Left ventricle myocardium superior (tissue), 1 donor: ENCODE measurements at regions not wholly inside any gene's neighbourhood (a gene's known extent, or its start where the extent isn't known, plus 50 kb on each side); places are given as distances from the start of the nearest gene placed in this dataset.

Experiments
- ATAC-seq: fragments of 200-7000 bp; cut with Tn5 transposase; one replicate; pipeline ENCODE4 v1.9.1; 2020; ENCODE audit warnings: mild to moderate bottlenecking, moderate library complexity
- DNase-seq: peaks from one replicate; pipeline ENCODE4 v3.0.0-alpha.2; 2020
- intact Hi-C: fragments of 100-400 bp; cut with micrococcal nuclease; formaldehyde crosslinking; loops from one replicate; pipeline ENCODE4 v1.11.0; 2022
- donor health status: DM: no; HTN: yes; CAD: no; lungs with severe emphysema.

DNA sequence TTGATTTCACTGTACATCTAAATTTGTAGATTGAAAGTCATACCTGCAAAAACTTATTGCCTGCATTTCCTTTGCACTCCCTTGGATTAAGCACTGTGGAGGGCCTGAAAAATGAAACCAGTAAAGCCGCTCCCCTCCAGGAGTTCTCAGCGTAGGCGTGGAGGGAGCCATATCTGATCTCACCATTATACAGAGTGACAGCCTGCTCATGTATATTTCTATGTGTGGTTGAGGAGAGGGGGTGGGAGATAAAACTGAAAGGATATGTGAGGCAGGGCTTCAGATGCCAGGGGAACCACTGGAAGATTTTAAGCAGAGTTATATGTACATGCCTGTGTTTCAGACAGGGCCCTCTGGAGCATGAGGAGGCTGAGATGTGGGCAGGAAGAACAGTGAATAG lies 303.0 kb downstream of the MSX2 start:
- intact Hi-C loops, result no loop called here
- DNase-seq (no peak), ATAC-seq (no peak)

DNA sequence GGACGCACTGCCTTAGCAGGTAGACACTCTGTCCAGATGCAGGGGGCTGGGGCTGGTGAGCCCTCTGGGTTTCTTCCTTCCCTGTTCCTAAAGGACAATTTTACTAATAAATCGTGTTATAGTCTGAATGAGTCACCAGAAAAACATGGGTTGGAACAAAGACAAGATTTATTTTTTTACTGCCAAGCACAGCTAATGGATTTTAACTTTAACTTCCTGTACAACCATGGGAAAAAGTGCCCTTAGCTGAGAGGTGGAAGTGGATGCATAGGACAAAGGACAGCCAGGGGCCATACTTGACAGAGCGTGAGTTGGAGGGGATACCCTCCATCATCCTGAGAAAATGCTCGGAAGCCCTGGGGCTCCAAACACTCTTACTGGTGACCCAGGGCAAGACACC lies 300.7 kb downstream of the MSX2 start:
- ATAC-seq, result no peak
- intact Hi-C loops, result no loop called here
- DNase-seq, result no peak

DNA sequence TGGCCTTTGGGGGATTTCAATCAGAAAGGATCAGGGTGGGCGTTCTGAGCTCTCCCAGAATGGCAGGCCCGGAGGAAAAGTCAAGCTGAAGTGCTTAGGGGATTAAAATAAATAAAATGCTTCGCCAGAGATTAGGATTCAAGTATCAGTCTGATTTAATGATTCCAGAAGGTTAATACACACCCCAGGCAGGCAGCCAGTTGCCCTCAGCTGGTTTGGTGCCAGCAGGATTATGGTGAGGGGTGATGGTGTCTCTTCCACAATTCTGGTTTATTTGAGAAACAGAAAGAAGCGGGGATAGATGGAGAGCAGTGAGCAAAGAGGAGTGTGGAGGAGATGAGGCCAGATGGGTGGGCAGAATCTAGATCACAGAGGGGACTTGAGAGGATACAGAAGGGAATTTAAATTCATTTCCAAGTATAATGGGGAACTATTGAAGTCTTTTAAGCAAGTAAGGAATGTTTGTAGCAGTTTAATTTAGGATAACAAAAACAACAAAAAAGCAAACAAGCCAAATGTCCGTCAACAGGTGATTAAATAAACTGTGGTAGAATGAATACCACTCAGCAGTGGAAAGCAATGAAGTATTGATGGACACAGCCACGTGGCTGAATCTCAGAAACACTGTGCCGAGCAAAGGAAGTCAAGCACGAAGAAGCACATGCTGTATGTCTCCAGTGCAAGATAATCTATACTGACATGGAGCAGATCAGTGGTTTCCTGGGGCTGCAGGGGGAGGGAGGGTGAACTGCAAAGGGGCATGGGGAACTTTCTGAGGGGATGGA lies 297.7 kb downstream of the MSX2 start:
- intact Hi-C loops, result no loop called here
- ATAC-seq (no peak), DNase-seq (no peak)

DNA sequence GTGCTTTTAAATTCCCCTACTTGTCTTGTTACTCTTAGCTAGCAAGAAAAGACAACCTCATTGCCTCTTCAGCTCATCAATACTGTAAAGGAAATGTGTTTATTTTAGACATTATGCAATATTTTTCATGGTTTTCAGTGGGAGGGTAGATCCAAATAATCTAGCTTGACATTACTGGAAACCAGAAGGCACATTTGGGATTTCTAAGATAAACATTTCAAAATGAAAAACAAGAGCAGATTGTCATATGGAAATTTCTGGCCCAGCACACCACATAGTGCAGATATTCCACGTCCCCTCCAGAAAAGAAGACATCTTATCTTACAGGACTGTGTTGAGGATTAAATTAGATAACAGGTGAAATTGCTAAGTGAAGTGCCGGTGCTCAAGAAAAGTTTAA lies 296.9 kb downstream of the MSX2 start:
- ATAC-seq (no peak), DNase-seq (no peak)
- intact Hi-C loops, result no loop called here

DNA sequence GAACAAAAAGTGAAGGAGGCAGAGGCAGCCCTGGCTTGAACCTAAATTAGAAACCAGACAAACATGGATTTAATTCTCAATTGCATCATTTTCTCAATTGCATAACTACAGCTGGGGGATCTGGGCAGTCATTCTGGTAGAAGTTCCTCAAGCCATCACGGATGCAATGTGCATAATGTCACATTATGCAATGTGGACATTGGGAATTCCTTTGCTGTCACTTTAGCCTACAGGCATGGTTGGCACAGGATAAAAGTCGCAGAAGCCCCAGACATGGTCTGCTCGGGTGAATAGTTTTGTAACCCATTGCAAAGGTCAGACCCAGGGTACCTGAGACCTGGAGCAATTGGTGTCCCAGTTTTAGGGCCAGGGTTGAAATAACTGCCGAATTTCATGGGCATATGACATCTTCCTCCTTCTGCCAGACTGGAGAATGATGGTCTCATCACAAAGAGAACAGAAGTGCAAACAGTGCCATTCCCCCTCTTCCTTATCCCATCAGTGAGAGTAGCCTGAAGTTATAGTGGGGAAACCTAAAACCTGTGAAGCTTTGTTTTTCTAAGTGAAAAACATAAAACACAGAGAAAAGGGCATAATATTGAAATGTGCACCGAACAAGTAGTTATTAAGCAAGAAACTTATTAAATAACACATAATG lies 290.8 kb downstream of the MSX2 start:
- DNase-seq (no peak), ATAC-seq (peak; percentile 73)
- intact Hi-C loops, result no loop called here

DNA sequence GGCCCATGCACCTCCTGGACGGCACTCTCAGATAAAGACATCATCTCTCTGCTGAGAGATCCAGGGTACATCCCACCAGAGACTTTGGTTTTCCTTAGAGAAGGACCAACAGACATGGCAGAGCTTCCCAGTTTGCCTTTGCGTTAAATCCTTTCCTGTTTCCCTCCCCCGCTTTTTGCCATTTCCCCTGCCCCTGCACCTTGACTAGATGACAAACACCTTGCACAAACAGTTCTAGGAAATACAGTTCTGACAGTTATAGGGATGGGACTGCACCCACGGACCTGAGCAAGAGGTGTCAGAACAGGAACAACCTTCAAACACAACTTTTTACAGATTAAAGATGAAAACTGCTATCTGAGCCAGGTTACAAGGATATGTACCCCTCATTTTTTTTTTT lies 288.9 kb downstream of the MSX2 start:
- ATAC-seq, result no peak
- intact Hi-C loops, result no loop called here
- DNase-seq, result no peak

DNA sequence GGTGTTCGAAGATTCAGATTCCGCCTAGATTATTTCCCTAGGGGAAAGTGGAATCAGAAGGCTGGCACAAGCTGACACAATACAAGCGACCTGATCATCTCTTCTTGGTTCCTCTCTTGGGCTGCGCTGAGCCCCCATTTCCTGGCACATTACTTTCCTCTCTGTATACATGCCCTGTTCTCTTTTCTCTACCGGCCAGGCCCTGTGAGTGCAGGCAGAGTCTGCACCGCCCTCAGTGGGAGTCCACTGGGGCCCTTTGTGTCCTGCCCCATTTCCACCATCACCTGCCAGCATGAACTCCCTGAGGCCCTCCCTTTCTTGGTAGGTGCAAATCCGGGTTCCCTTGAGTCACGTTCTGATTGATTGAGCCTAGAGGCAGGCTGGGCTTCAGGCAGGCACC lies 287.9 kb downstream of the MSX2 start:
- no peak for ATAC-seq
- no peak for DNase-seq
- intact Hi-C loops, result no loop called here

DNA sequence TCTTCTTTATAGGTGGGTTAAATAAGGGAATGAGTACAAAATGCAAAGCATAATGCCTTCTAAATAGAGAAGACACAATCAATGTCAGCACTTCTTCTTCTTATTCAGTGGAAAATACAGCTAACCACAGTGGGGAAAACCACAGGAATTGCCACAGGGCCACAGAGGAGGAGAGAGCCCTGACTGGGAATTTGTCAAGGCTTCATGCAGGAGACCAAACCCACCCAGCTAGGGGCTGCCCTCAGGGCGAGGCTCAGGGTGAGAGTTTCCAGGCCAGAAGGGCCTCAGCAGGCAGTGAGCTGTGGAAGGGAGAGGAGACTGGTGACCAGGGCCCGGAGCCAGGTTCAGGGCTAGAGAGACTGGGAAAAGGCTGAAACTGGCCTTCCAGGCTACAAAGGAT lies 279.1 kb downstream of the MSX2 start:
- DNase-seq (no peak), ATAC-seq (no peak)
- intact Hi-C loops, result no loop called here

DNA sequence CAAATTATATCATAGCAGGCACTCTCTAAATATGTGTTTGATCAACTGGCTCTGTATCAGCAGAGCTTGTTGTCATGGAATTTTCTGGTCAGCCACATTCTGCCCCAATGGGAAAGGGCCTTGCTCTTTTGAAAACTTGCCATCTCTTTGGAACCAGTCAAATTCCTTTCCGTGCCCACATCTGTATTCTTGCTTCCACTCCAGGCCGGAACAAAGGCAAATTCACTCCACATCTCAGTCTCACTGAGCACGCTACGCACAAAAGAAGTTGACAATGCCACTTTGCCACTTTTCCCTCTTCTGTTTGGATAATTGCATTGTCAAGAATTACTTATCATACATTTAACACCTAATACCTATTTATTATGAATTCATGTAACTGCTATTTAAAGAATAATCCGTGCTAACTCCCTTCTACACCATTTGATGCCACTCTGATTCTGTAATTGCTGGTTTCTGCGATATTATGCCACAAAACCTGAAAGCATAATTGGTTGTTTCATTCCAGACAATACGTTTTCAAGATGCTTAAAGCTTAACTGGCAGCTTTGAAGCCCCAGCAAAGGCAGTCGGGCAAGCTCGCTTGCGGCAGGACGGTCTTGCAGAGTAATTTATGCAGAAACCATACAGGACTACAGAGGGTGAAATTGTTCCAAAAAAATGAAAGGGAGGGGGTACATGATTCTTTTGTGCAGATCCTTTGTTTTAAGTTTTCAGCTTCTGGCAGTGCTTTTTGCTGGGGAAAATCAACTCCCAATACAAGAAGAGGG lies 277.7 kb downstream of the MSX2 start:
- ATAC-seq, result no peak
- DNase-seq, result no peak

DNA sequence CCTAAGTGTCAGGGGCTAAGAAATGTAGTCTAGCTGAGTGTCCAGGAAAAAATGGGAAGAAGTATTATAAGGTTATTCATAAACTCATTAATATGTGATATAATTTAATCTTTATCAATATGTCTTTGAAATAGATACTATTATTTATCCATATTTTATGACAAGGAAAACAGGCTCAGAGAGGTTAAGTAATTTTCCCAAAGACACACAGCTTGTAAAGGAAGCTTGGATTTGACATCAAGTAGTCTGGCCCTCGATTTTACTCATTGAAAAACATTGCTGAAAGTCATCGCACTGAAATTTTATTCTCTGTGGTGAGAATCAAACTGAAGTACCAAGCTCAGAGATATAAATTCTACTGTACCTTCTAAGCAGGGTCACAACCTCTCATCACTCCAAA lies 276.9 kb downstream of the MSX2 start:
- no peak for DNase-seq
- ATAC-seq, result no peak
- intact Hi-C loops, result no loop called here

More for the DNA sequence above, 277.7 kb downstream of the MSX2 start:
- intact Hi-C loops, result no loop called here

DNA sequence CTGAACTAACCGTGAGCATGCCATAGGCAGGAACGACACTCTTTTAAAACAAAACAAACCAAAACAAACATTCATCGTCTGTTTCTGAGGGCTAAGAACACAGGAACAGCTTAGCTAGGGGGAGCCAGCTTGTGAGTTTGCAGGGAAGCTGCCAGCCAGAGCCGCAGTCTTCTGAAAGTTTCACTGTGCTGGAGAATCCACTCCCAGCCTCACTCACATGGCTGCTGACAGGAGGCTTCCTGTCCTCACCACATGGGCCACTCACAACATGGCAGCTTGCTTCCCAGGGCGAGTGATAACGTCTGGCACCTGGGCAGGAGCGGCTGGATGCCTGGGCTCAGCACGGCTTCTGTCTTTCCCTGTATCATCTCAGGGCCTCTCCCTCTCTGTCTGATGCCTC lies 275.2 kb downstream of the MSX2 start:
- intact Hi-C loops, result no loop called here
- no peak for ATAC-seq
- no peak for DNase-seq

DNA sequence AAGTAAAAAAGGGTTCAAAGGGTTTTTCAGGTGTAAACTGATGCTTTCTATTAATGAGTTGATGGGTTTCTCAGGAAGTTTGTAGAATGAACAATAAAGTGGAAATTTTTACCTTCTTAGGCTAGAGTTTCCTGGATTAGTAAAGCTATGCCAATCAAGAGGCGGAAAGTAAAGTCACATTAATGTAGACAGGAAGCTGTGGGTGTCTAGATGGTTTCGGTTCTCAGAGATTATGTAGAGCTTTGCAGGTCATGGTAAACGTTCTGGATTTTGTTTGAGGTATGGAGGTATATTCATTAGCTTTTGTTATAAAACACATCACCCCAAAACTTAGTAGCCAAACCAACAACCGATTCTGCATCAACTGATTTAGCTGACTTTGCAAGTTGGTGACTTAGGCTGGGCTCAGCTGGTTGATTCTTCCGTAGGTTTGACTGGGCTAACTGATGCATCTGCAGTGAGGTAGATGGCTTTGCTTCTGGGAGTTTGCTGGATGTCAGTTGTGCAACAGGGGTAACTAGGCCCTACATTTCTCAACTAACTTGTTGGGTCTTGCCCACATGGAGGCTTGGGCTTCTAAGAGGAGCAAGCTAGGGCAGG lies 273.8 kb downstream of the MSX2 start:
- DNase-seq, result no peak
- intact Hi-C loops, result no loop called here
- ATAC-seq, result no peak

DNA sequence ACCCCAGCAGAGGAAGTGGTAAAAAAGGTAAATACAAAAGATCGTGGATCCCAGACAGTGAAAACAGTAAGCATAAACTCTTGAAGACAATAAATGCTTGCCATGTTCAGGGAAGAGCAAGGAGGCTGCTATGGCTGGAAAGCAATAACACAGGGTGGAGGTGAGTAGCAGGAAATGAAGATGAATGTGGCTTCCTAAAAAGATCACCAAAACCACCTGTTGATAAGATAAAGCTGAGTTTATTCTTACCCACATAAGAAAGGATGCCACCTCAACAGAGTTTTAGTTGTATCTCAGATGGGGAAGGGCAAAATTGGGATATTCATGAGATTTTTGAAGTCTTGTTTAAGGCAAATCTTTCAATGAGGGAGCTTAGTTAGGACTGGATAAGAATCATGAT lies 273.3 kb downstream of the MSX2 start:
- ATAC-seq (no peak), DNase-seq (no peak)
- intact Hi-C loops, result no loop called here

DNA sequence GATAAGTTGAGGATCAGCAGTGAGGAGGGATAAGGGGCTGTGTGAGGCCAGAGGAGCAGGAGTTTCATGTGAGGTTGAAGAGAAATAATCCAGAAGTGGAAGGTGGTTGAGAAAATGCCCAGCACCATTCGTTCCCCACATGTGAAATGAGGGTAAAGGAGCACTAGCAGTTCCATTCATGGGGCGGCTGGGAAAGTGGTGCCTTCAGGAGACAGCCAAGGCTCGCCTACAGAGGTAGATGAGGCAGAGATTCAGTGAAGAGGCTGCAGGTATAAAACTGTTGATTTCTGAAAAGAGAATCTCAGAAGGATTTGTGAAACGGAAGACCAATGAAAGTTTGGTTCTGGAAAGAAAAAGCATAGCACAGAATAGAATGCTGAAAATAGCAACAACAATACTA lies 272.6 kb downstream of the MSX2 start:
- intact Hi-C loops, result no loop called here
- no peak for ATAC-seq
- DNase-seq, result no peak

DNA sequence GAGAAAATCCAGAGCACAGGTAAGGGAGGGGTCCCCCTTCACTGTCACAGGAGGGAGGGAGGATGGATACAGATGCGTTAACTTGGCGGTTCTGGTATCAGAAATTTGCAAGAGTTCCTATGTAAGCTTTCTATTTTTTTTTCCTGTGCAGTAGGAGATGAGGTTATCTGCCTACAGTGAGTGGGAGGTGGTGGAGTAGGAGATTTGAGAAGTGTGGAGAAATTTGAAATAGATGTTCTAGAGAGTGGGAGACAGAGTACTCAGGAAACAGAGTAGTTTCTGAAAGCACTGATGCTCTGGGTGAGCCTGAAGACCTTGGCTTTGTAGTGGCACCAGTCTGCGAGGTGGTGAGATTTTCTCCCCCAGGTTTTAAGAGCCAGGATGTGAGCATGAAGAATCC lies 271.4 kb downstream of the MSX2 start:
- DNase-seq, result no peak
- intact Hi-C loops, result no loop called here
- ATAC-seq, result no peak

DNA sequence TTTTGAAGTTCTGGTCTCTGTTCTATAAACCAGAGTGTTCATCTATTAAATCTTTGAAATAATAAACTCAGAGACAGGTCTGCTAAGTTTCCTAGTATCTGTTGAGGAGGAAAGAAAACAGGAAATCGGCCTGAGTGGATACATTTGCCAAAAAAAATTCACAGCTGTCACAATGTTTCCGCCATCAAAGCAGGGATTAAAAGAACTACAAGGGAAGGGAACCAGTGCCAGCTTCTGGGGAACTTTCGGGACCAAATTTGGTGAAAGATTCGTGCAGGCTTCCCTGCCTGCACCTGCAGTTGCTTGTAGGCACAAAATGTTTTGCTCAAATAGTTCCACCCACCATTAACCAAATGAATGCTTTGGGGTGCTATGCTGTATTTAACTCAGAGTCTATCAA lies 267.5 kb downstream of the MSX2 start:
- peak; percentile 47 for ATAC-seq
- intact Hi-C loops, result no loop called here
- no peak for DNase-seq

DNA sequence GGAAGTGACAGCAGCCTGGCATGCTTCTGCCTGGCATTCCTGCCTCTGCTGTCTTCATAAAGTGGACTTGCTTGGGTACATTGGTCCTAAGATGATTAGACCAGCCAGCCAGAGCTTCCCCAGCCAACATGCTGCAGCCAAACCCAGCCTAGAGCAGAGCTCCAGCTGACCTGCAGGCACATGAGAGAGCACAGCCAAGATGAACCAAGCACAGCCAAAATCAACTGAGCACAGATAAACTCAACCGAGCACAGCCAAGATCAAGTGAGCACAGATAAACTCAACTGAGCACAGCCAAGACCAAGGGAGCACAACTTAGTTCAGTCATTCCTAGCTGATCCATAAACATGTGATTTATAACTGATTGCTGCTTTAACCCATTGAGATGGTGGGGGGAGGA lies 266.5 kb downstream of the MSX2 start:
- ATAC-seq (peak; percentile 93), DNase-seq (peak; percentile 47)
- intact Hi-C loops, result no loop called here

DNA sequence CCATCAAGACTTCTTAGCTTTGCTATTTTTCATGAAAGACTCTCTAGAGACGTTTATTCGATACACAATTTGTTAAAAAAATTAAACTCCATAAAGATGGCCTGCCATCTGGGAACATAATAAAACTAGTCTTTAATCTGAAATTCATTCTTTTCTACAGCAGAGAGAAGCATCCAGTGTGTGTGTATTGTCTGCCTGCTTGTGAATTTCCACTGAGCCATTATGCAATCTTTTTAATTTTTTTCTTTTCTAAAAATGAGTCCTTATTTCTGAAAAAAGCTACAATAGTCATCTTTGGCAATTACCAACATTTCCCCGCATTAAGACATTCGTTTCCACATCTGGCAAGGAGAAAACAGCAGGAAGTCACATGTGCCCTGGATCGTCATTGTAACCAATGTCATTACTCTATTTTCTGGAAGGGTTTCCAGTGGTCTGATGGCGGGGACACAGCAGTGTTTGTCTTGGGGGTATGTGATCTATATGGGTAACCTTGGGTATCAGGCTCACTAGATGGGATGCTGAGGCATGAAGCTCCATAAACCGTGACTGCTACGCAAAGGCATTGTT lies 263.1 kb downstream of the MSX2 start:
- peak; percentile 66 for ATAC-seq
- intact Hi-C loops, result no loop called here
- no peak for DNase-seq

DNA sequence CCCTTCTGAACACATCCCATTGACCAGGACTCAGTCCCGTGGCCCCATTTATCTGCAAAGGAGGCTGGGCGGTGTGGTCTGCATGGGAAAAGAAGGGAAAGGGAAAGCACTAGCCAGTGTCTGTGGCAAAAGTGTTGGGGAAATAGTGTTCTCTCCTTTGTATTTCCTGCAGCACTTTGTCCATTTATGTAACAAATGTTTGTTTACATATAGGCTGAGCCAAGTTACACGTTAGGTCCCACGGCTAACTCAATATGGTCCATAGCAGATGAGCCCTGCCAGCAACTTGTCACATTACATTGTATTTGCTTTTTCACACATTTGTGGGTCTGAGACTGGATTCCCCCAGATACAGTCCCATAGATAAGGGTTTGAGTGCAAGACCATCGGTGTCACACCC lies 260.5 kb downstream of the MSX2 start:
- no peak for ATAC-seq
- intact Hi-C loops, result no loop called here

DNA sequence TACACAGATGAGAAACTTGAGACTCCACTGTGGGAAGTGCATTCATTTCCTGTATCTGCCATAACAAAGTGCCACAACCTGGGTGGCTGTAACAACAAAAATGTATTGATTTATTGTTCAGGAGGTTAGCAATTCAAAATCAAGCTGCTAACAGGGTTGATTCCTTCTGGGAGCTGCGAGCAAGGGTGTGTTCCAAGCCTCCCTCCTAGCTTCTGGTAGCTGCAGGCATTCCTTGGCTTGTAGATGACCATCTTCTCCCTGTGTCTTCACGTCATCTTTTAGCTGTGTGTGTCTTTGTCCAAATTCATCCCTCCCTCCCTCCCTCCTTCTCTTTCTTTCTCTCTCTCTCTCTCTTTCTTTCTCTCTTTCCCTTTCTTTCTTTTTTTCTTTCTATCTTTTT lies 258.1 kb downstream of the MSX2 start:
- ATAC-seq, result no peak
- no peak for DNase-seq
- intact Hi-C loops, result no loop called here

More for the DNA sequence above, 260.5 kb downstream of the MSX2 start:
- DNase-seq, result no peak
